IMR-90 (cell line): ENCODE measurements at regions not wholly inside any gene's neighbourhood (a gene's known extent, or its start where the extent isn't known, plus 50 kb on each side); places are given as distances from the start of the nearest gene placed in this dataset.

Source experiments
- ATAC-seq: fragments of 200-7000 bp; cut with Tn5 transposase; 2 replicates; pipeline ENCODE4 v1.9.1; 2020; ENCODE audit warnings: low read depth, mild to moderate bottlenecking, moderate library complexity
- BruUV-seq: library from RNA; stranded (reverse); fragments of 400-500 nt; replicated peaks from 2 replicates; lab custom pipeline; 2021; lab: Mats Ljungman, UMichigan
- CTCF ChIA-PET: fragments of 300-600 bp; formaldehyde crosslinking; extraction: SDS; loops from one replicate; lab custom pipeline; 2021; ENCODE audit warnings: antibody characterized with exemption; lab: Yijun Ruan, JAX
- POLR2A ChIA-PET: fragments of 300-600 bp; sonication (Branson Sonifier 250); formaldehyde crosslinking; loops from one replicate; lab custom pipeline; 2022; ENCODE audit warnings: antibody characterized with exemption; ENCODE audit not compliant: unreplicated experiment; lab: Charles Lee
- DNase-seq: peaks from one replicate; pipeline ENCODE4 v3.0.0; 2013
- H2AFZ ChIP-seq: replicated peaks from 2 replicates; pipeline ENCODE3; 2013; ENCODE audit warnings: low read length, mild to moderate bottlenecking; ENCODE audit not compliant: poor library complexity
- H2AK5ac ChIP-seq: 2 replicates; pipeline ENCODE4 v1.6.1; 2013; ENCODE audit warnings: low read depth, low read length, inconsistent platforms
- H2AK9ac ChIP-seq: replicated peaks from 2 replicates; pipeline ENCODE3; 2013; ENCODE audit warnings: mild to moderate bottlenecking, low read depth, low read length, moderate library complexity; ENCODE audit not compliant: poor library complexity
- H2BK120ac ChIP-seq: 2 replicates; pipeline ENCODE4 v1.6.1; 2013; ENCODE audit warnings: low read depth, low read length, inconsistent platforms
- H2BK15ac ChIP-seq: 3 replicates; pipeline ENCODE4 v1.6.1; 2013; ENCODE audit warnings: low read depth, low read length, inconsistent platforms
- H2BK20ac ChIP-seq: 2 replicates; pipeline ENCODE4 v1.6.1; 2013; ENCODE audit warnings: low read depth, mild to moderate bottlenecking, inconsistent platforms, low read length, moderate library complexity
- H2BK5ac ChIP-seq: 2 replicates; pipeline ENCODE4 v1.6.1; 2013; ENCODE audit warnings: mild to moderate bottlenecking, low read depth, low read length, inconsistent platforms; ENCODE audit not compliant: poor library complexity, severe bottlenecking
- H3K14ac ChIP-seq: replicated peaks from 2 replicates; pipeline ENCODE4 v1.6.1; 2013; ENCODE audit warnings: low read depth, low read length, inconsistent platforms
- H3K18ac ChIP-seq: 2 replicates; pipeline ENCODE4 v1.6.1; 2013; ENCODE audit warnings: low read depth, low read length, control low read depth
- H3K23ac ChIP-seq: 2 replicates; pipeline ENCODE4 v1.6.1; 2013; ENCODE audit warnings: low read depth, low read length, inconsistent platforms
- H3K27ac ChIP-seq: 2 replicates; pipeline ENCODE4 v1.5.1; 2013; ENCODE audit warnings: mild to moderate bottlenecking, control low read depth, low read length; ENCODE audit not compliant: insufficient read depth
- H3K27me3 ChIP-seq: 2 replicates; pipeline ENCODE4 v1.6.1; 2013; ENCODE audit warnings: low read length; ENCODE audit not compliant: control insufficient read depth, insufficient read depth
- H3K36me3 ChIP-seq: 2 replicates; pipeline ENCODE4 v1.6.1; 2013; ENCODE audit warnings: low read length, mixed read lengths; ENCODE audit not compliant: control insufficient read depth, insufficient read depth
- H3K4ac ChIP-seq: 2 replicates; pipeline ENCODE4 v1.6.1; 2013; ENCODE audit warnings: low read depth, low read length, inconsistent platforms
- H3K4me1 ChIP-seq: 2 replicates; pipeline ENCODE4 v1.6.1; 2013; ENCODE audit warnings: low read length, mixed read lengths; ENCODE audit not compliant: control insufficient read depth, insufficient read depth
- H3K4me2 ChIP-seq: 2 replicates; pipeline ENCODE4 v1.6.1; 2013; ENCODE audit warnings: low read depth, mild to moderate bottlenecking, control low read depth, low read length, moderate library complexity
- H3K4me3 ChIP-seq: 2 replicates; pipeline ENCODE4 v1.5.1; 2013; ENCODE audit warnings: low read depth, mild to moderate bottlenecking, control low read depth, low read length, moderate library complexity; ENCODE audit not compliant: insufficient read depth
- H3K56ac ChIP-seq: 2 replicates; pipeline ENCODE4 v1.6.1; 2013; ENCODE audit warnings: low read length, inconsistent platforms; ENCODE audit not compliant: insufficient read depth; ENCODE audit errors: extremely low read depth
- H3K79me1 ChIP-seq, 2 experiments: 2 replicates each; pipeline ENCODE4 v1.6.1; 2013; ENCODE audit warnings: low read length in 2 of 2, inconsistent platforms in 1 of 2, low read depth in 1 of 2
- H3K9ac ChIP-seq: 2 replicates; pipeline ENCODE4 v1.6.1; 2013; ENCODE audit warnings: low read depth, low read length, control low read depth
- H3K9me1 ChIP-seq: 2 replicates; pipeline ENCODE4 v1.6.1; 2013; ENCODE audit warnings: low read length, inconsistent platforms; ENCODE audit not compliant: insufficient read depth
- H3K9me3 ChIP-seq: 2 replicates; pipeline ENCODE4 v1.6.1; 2013; ENCODE audit warnings: low read length; ENCODE audit not compliant: control insufficient read depth, insufficient read depth
- H4K20me1 ChIP-seq: 2 replicates; pipeline ENCODE4 v1.6.1; 2013; ENCODE audit warnings: low read length, inconsistent platforms; ENCODE audit not compliant: insufficient read depth
- H4K5ac ChIP-seq: 2 replicates; pipeline ENCODE4 v1.6.1; 2013; ENCODE audit warnings: mild to moderate bottlenecking, low read depth, low read length, control low read depth
- H4K8ac ChIP-seq, 2 experiments: 2 replicates each; pipeline ENCODE4 v1.6.1; 2013; ENCODE audit warnings: low read depth in 2 of 2, low read length in 2 of 2, control low read depth in 1 of 2, inconsistent platforms in 1 of 2
- H4K91ac ChIP-seq: 2 replicates; pipeline ENCODE4 v1.6.1; 2013; ENCODE audit warnings: low read depth, low read length, inconsistent platforms; ENCODE audit not compliant: insufficient read depth
- BHLHE40 ChIP-seq: fragments of 150-350 bp; IDR thresholded peaks from 2 replicates; pipeline ENCODE4 v1.6.1; 2016; ENCODE audit warnings: mild to moderate bottlenecking, low read depth, low read length
- CEBPB ChIP-seq: IDR thresholded peaks from 2 replicates; pipeline ENCODE4 v1.6.1; 2012; ENCODE audit warnings: low read depth, low read length, improper control_type of control experiment
- CHD1 ChIP-seq: IDR thresholded peaks from 2 replicates; pipeline ENCODE4 v1.6.1; 2012; ENCODE audit warnings: low read depth, low read length, improper control_type of control experiment
- CTCF ChIP-seq: conservative IDR thresholded peaks from 2 replicates; pipeline ENCODE4 v1.5.1; 2012; ENCODE audit warnings: mild to moderate bottlenecking, low read depth, low read length, improper control_type of control experiment
- ELK1 ChIP-seq: fragments of 150-350 bp; IDR thresholded peaks from 2 replicates; pipeline ENCODE4 v1.6.1; 2016; ENCODE audit warnings: low read depth, mild to moderate bottlenecking, low read length, moderate library complexity, borderline replicate concordance
- MAFK ChIP-seq: IDR thresholded peaks from 2 replicates; pipeline ENCODE4 v1.6.1; 2012; ENCODE audit warnings: low read depth, low read length, improper control_type of control experiment
- MAZ ChIP-seq: IDR thresholded peaks from 2 replicates; pipeline ENCODE4 v1.6.1; 2012; ENCODE audit warnings: low read depth, mild to moderate bottlenecking, low read length, improper control_type of control experiment, moderate library complexity, borderline replicate concordance
- NFE2L2 ChIP-seq: fragments of 150-350 bp; IDR thresholded peaks from 2 replicates; pipeline ENCODE4 v1.6.1; 2016; ENCODE audit warnings: low read depth, mild to moderate bottlenecking, low read length
- RCOR1 ChIP-seq: IDR thresholded peaks from 2 replicates; pipeline ENCODE4 v1.6.1; 2012; ENCODE audit warnings: mild to moderate bottlenecking, low read length, improper control_type of control experiment; ENCODE audit not compliant: insufficient replicate concordance
- WGBS, 2 experiments: methylation state at CpG; one replicate each; pipeline versions ENCODE4 v1.1.5 to v1.1.7; 2013; ENCODE audit warnings: missing lambda C conversion rate in 2 of 2; ENCODE audit not compliant: insufficient read length in 1 of 2; ENCODE audit errors: extremely low coverage in 2 of 2; 5-methylcytosine and 5-hydroxymethylcytosine counted together
- dilution Hi-C: fragments of 300-500 bp; cut with HindIII; formaldehyde crosslinking; loops from one replicate; pipeline ENCODE4 v1.14.3; 2018; ENCODE audit warnings: low sequenced_read_pairs; ENCODE audit not compliant: unreplicated experiment
- in situ Hi-C: fragments of 300-500 bp; cut with MboI; formaldehyde crosslinking; loops from 3 replicates; pipeline ENCODE4 v1.14.3; 2019; ENCODE audit warnings: low sequenced_read_pairs, inconsistent platforms, mixed read lengths
- intact Hi-C: fragments of 100-400 bp; cut with micrococcal nuclease; formaldehyde crosslinking; loops from 2 replicates; pipeline ENCODE4 v1.10.0; 2022

- H3K9me1 ChIP-seq, result no peaks in the 10 kb centered on the region
- no peaks in the 10 kb centered on the region for H3K36me3 ChIP-seq
- no peak overlapping the region for H3K56ac ChIP-seq
- ChIA-PET POLR2A (no interaction called here), CTCF (no interaction called here)
- TF ChIP-seq CEBPB (no peak), NFE2L2 (no peak), MAFK (no peak), BHLHE40 (no peak), MAZ (no peak), ELK1 (no peak), CTCF (no peak), CHD1 (no peak), RCOR1 (no peak)
- H3K14ac ChIP-seq, result no peak overlapping the region
- no peaks in the 10 kb centered on the region for H4K20me1 ChIP-seq
- no CpG with 5 or more reads among the region's 3 CpGs for WGBS, 2 experiments
- H3K18ac ChIP-seq, result no peak overlapping the region
- H3K9ac ChIP-seq, result no peak overlapping the region
- no peak overlapping the region for H2BK120ac ChIP-seq
- no peak overlapping the region for H3K23ac ChIP-seq
- H3K4ac ChIP-seq, result no peak overlapping the region
- in situ Hi-C loops (no loop called here), intact Hi-C loops (no loop called here), dilution Hi-C loops (no loop called here)
- H2AK5ac ChIP-seq, result no peak overlapping the region
- H4K5ac ChIP-seq, result no peak overlapping the region
- no peak overlapping the region for H2BK20ac ChIP-seq
- no peak overlapping the region for H2AK9ac ChIP-seq
- no TSS peak for BruUV-seq
- H3K27me3 ChIP-seq, result no peaks in the 10 kb centered on the region
- no peak overlapping the region for H3K4me2 ChIP-seq
- H2BK15ac ChIP-seq, result no peak overlapping the region
- no peaks in the 10 kb centered on the region for H3K79me1 ChIP-seq
- H3K4me3 ChIP-seq, result no peak overlapping the region
- no peak for ATAC-seq
- no peak overlapping the region for H4K8ac ChIP-seq
- no peak overlapping the region for H2BK5ac ChIP-seq
- peaks cover 2% of the 10 kb centered on the region for H3K9me3 ChIP-seq
- no peak overlapping the region for H4K91ac ChIP-seq
- H2AFZ ChIP-seq, result no peak overlapping the region
- no peak for DNase-seq
- no peaks in the 10 kb centered on the region for H3K4me1 ChIP-seq
- no peak overlapping the region for H3K27ac ChIP-seq
Observed at GRCh38 chr6:115053169-115053860, 710.5 kb upstream of the HS3ST5 start.
